H1 (cell line): ENCODE measurements at regions not wholly inside any gene's neighbourhood (a gene's known extent, or its start where the extent isn't known, plus 50 kb on each side); places are given as distances from the start of the nearest gene placed in this dataset.

Source experiments
- CTCF ChIA-PET: fragments of 300-600 bp; sonication (Branson Sonifier 250); formaldehyde crosslinking; loops from one replicate; lab custom pipeline; 2021; ENCODE audit not compliant: partially characterized antibody; lab: Charles Lee
- POLR2A ChIA-PET: fragments of 300-600 bp; sonication (Branson Sonifier 250); formaldehyde crosslinking; loops from one replicate; lab custom pipeline; 2021; ENCODE audit warnings: inconsistent platforms; ENCODE audit not compliant: partially characterized antibody; lab: Charles Lee
- DNase-seq, 2 experiments: peaks; one replicate each; pipeline versions ENCODE4 v3.0.0 to v3.0.0-alpha.2; 2010 to 2022; ENCODE audit warnings: low spot score in 2 of 2, low read depth in 1 of 2, mixed read lengths in 1 of 2
- FAIRE-seq: peaks from 2 replicates; lab custom pipeline; 2011; peaks lifted over from hg19 to GRCh38; lab: Jason Lieb, UNC
- H2AFZ ChIP-seq: 2 replicates; pipeline ENCODE4 v1.8.1; 2012; ENCODE audit warnings: low read length, inconsistent platforms
- H2AK5ac ChIP-seq: 2 replicates; pipeline ENCODE4 v1.6.1; 2013; ENCODE audit warnings: low read depth, low read length
- H2BK120ac ChIP-seq: replicated peaks from 2 replicates; pipeline ENCODE3; 2013; ENCODE audit warnings: low read depth, low read length, inconsistent platforms
- H2BK12ac ChIP-seq: 2 replicates; pipeline ENCODE4 v1.6.1; 2013; ENCODE audit warnings: low read depth, low read length
- H2BK15ac ChIP-seq: 2 replicates; pipeline ENCODE4 v1.6.1; 2013; ENCODE audit warnings: low read length
- H2BK20ac ChIP-seq: 2 replicates; pipeline ENCODE4 v1.6.1; 2013; ENCODE audit warnings: low read length
- H2BK5ac ChIP-seq: 2 replicates; pipeline ENCODE4 v1.6.1; 2013; ENCODE audit warnings: low read depth, low read length
- H3K14ac ChIP-seq: 2 replicates; pipeline ENCODE4 v1.6.1; 2013; ENCODE audit warnings: inconsistent platforms; ENCODE audit not compliant: insufficient read length
- H3K18ac ChIP-seq: 2 replicates; pipeline ENCODE4 v1.6.1; 2013; ENCODE audit warnings: low read length; ENCODE audit errors: extremely low read depth
- H3K23ac ChIP-seq: 2 replicates; pipeline ENCODE4 v1.6.1; 2013; ENCODE audit warnings: inconsistent platforms; ENCODE audit not compliant: insufficient read length
- H3K23me2 ChIP-seq: 2 replicates; pipeline ENCODE4 v1.6.1; 2013; ENCODE audit warnings: low read depth, low read length
- H3K27ac ChIP-seq: 2 replicates; pipeline ENCODE4 v1.6.1; 2011; ENCODE audit warnings: low read depth, low read length, inconsistent platforms
- H3K27me3 ChIP-seq, 4 experiments: replicated peaks in 1 of 4; 1 replicate in 1 of 4; 2 replicates in 3 of 4; pipeline versions ENCODE4 v1.6.1 to v1.8.1; 2011 to 2013; ENCODE audit warnings: low read length in 3 of 4, mild to moderate bottlenecking in 3 of 4, inconsistent platforms in 2 of 4, mixed read lengths in 2 of 4, moderate library complexity in 1 of 4; ENCODE audit not compliant: control insufficient read depth in 3 of 4, insufficient read depth in 3 of 4; ENCODE audit errors: extremely low read depth in 1 of 4
- H3K36me3 ChIP-seq, 4 experiments: 2 replicates each; pipeline versions ENCODE4 v1.6.1 to v1.8.1; 2011 to 2013; ENCODE audit warnings: mild to moderate bottlenecking in 4 of 4, low read length in 3 of 4, moderate library complexity in 2 of 4, control low read depth in 1 of 4, inconsistent platforms in 1 of 4; ENCODE audit not compliant: insufficient read depth in 4 of 4, control insufficient read depth in 2 of 4
- H3K4ac ChIP-seq: replicated peaks from 2 replicates; pipeline ENCODE3; 2013; ENCODE audit warnings: low read length, low read depth, mixed read lengths, inconsistent platforms; ENCODE audit not compliant: insufficient read length
- H3K4me1 ChIP-seq, 4 experiments: replicated peaks in 1 of 4; 1 replicate in 1 of 4; 2 replicates in 3 of 4; pipeline versions ENCODE4 v1.6.1 to v1.8.1; 2011 to 2013; ENCODE audit warnings: low read length in 3 of 4, inconsistent platforms in 2 of 4, mixed read lengths in 1 of 4; ENCODE audit not compliant: insufficient read depth in 4 of 4, control insufficient read depth in 3 of 4
- H3K4me2 ChIP-seq, 2 experiments: 2 replicates each; pipeline versions ENCODE4 v1.6.1 to v1.8.1; 2011 to 2013; ENCODE audit warnings: low read depth in 2 of 2, low read length in 2 of 2, control low read depth in 1 of 2, inconsistent platforms in 1 of 2, mild to moderate bottlenecking in 1 of 2; ENCODE audit not compliant: insufficient read depth in 1 of 2
- H3K4me3 ChIP-seq, 4 experiments: fragments of 200-600, 300-600 bp in 1 of 4; sonication (generic), shearing (Covaris generic), sonication (Bioruptor Twin) in 1 of 4; 2 replicates each; pipeline versions ENCODE4 v1.5.1 to v1.8.1; 2011 to 2016; ENCODE audit warnings: low read length in 4 of 4, low read depth in 3 of 4, control low read depth in 2 of 4, inconsistent platforms in 2 of 4, mild to moderate bottlenecking in 2 of 4, mixed read lengths in 1 of 4, moderate library complexity in 1 of 4; ENCODE audit not compliant: insufficient read depth in 2 of 4; ENCODE audit errors: extremely low read depth in 1 of 4
- H3K56ac ChIP-seq: replicated peaks from 2 replicates; pipeline ENCODE3; 2013; ENCODE audit warnings: low read depth, mild to moderate bottlenecking, mixed read lengths, low read length, inconsistent platforms; ENCODE audit not compliant: insufficient read length
- H3K79me1 ChIP-seq: 2 replicates; pipeline ENCODE4 v1.6.1; 2013; ENCODE audit warnings: low read depth, low read length, control low read depth
- H3K79me2 ChIP-seq, 2 experiments: 2 replicates each; pipeline versions ENCODE4 v1.6.1 to v1.8.1; 2012 to 2013; ENCODE audit warnings: low read length in 2 of 2, mild to moderate bottlenecking in 2 of 2, inconsistent platforms in 1 of 2; ENCODE audit not compliant: insufficient read depth in 2 of 2, control insufficient read depth in 1 of 2
- H3K9ac ChIP-seq, 4 experiments: replicated peaks in 1 of 4; 1 replicate in 1 of 4; 2 replicates in 3 of 4; pipeline versions ENCODE4 v1.6.1 to v1.8.1; 2011 to 2013; ENCODE audit warnings: low read depth in 3 of 4, low read length in 3 of 4, control low read depth in 2 of 4, mild to moderate bottlenecking in 2 of 4, moderate library complexity in 2 of 4, inconsistent platforms in 1 of 4; ENCODE audit errors: extremely low read depth in 1 of 4
- H3K9me3 ChIP-seq, 2 experiments: 2 replicates each; pipeline versions ENCODE4 v1.6.1 to v1.8.1; 2012 to 2013; ENCODE audit warnings: mild to moderate bottlenecking in 2 of 2, moderate library complexity in 2 of 2, control low read depth in 1 of 2, inconsistent platforms in 1 of 2, low read depth in 1 of 2, low read length in 1 of 2, mixed read lengths in 1 of 2; ENCODE audit not compliant: insufficient read depth in 2 of 2
- H4K20me1 ChIP-seq, 2 experiments: replicated peaks in 1 of 2; 2 replicates each; pipeline versions ENCODE3 to v1.8.1; 2011 to 2013; ENCODE audit warnings: inconsistent platforms in 2 of 2, low read length in 2 of 2, mild to moderate bottlenecking in 1 of 2; ENCODE audit not compliant: insufficient read depth in 2 of 2, control insufficient read depth in 1 of 2
- H4K5ac ChIP-seq: 2 replicates; pipeline ENCODE4 v1.6.1; 2013; ENCODE audit warnings: low read length, low read depth, mixed read lengths, inconsistent platforms; ENCODE audit not compliant: insufficient read length
- H4K8ac ChIP-seq: 2 replicates; pipeline ENCODE4 v1.8.0; 2013; ENCODE audit warnings: mild to moderate bottlenecking, moderate library complexity, low read length, inconsistent platforms; ENCODE audit not compliant: insufficient read depth; ENCODE audit errors: extremely low read depth
- H4K91ac ChIP-seq: replicated peaks from 2 replicates; pipeline ENCODE3; 2013; ENCODE audit warnings: low read length, mixed read lengths, inconsistent platforms; ENCODE audit not compliant: insufficient read length
- CHD1 ChIP-seq: IDR thresholded peaks from 2 replicates; pipeline ENCODE4 v1.6.1; 2012; ENCODE audit warnings: low read depth, low read length, improper control_type of control experiment
- CHD2 ChIP-seq: IDR thresholded peaks from 2 replicates; pipeline ENCODE4 v1.6.1; 2012; ENCODE audit warnings: low read length, improper control_type of control experiment
- NRF1 ChIP-seq: IDR thresholded peaks from 2 replicates; pipeline ENCODE4 v1.6.1; 2011; ENCODE audit warnings: mild to moderate bottlenecking, low read depth, low read length, improper control_type of control experiment
- POLR2AphosphoS5 ChIP-seq: IDR thresholded peaks from 2 replicates; pipeline ENCODE4 v1.6.1; 2011; ENCODE audit warnings: low read depth, low read length
- RFX5 ChIP-seq: IDR thresholded peaks from 2 replicates; pipeline ENCODE4 v1.6.1; 2011; ENCODE audit warnings: low read depth, low read length, improper control_type of control experiment, borderline replicate concordance
- SAP30 ChIP-seq: fragments of 300-600 bp; sonication (generic); IDR thresholded peaks from 2 replicates; pipeline ENCODE4 v1.7.1; 2012; ENCODE audit warnings: low read length, moderate library complexity, mild to moderate bottlenecking, inconsistent platforms; ENCODE audit not compliant: insufficient read depth, insufficient replicate concordance
- TAF7 ChIP-seq: optimal IDR thresholded peaks from 2 replicates; pipeline ENCODE3; 2011; ENCODE audit warnings: low read depth, mild to moderate bottlenecking, inconsistent platforms, low read length, moderate library complexity, borderline replicate concordance
- TBP ChIP-seq: IDR thresholded peaks from 2 replicates; pipeline ENCODE4 v1.6.1; 2011; ENCODE audit warnings: low read depth, low read length, improper control_type of control experiment
- TCF12 ChIP-seq: IDR thresholded peaks from 2 replicates; pipeline ENCODE4 v1.6.1; 2011; ENCODE audit warnings: low read depth, mild to moderate bottlenecking, low read length
- ZNF274 ChIP-seq: IDR thresholded peaks from 2 replicates; pipeline ENCODE4 v1.7.0; 2012; ENCODE audit warnings: low read length, borderline replicate concordance; ENCODE audit errors: extremely low read depth
- WGBS, 2 experiments: shearing (Covaris generic) in 1 of 2; methylation state at CpG; one replicate each; pipeline versions ENCODE4 v1.1.6 to v1.1.7; 2013 to 2015; ENCODE audit warnings: low lambda C conversion rate in 2 of 2, mixed read lengths in 2 of 2, inconsistent platforms in 1 of 2, low coverage in 1 of 2, missing lambda C conversion rate in 1 of 2; ENCODE audit not compliant: insufficient replicate concordance in 2 of 2, insufficient coverage in 1 of 2, insufficient read length in 1 of 2; ENCODE audit errors: extremely low coverage in 1 of 2, missing lambda C conversion rate in 1 of 2; 5-methylcytosine and 5-hydroxymethylcytosine counted together

GRCh38 chr4:23171976-23172375 is 479.2 kb downstream of the GBA3 start:
- H3K4me3 ChIP-seq = no peak overlapping the region
- no peak overlapping the region for H2BK5ac ChIP-seq
- no peaks in the 10 kb centered on the region for H3K23me2 ChIP-seq
- no peak for TF ChIP-seq NRF1
- TF ChIP-seq TCF12 = no peak
- no peak for TF ChIP-seq CHD2
- no peak for TF ChIP-seq TAF7
- TF ChIP-seq SAP30 = no peak
- no peak for TF ChIP-seq RFX5
- no peak for TF ChIP-seq POLR2AphosphoS5
- TF ChIP-seq ZNF274 = no peak
- no peak for TF ChIP-seq CHD1
- no peak for TF ChIP-seq TBP
- no peaks in the 10 kb centered on the region for H3K4me1 ChIP-seq
- H3K14ac ChIP-seq = no peak overlapping the region
- H3K23ac ChIP-seq = no peak overlapping the region
- DNase-seq (no peak), FAIRE-seq (no peak)
- H3K79me1 ChIP-seq = no peaks in the 10 kb centered on the region
- WGBS, 2 experiments = 67% methylated on average over 2 of the region's 2 CpGs; no CpG with 5 or more reads in 1 of the 2 experiments
- H3K4ac ChIP-seq = no peak overlapping the region
- no peaks in the 10 kb centered on the region for H4K20me1 ChIP-seq
- H2AFZ ChIP-seq = no peak overlapping the region
- no peak overlapping the region for H4K8ac ChIP-seq
- H2BK15ac ChIP-seq = no peak overlapping the region
- 0 out of 4 replicates have a peak, but pooled peaks cover 0 to 3% of the 10 kb centered on the region in 2 experiments for H3K9me3 ChIP-seq
- H2BK120ac ChIP-seq = no peak overlapping the region
- no peak overlapping the region for H4K5ac ChIP-seq
- ChIA-PET POLR2A (no interaction called here), CTCF (interaction anchor here (1.5 kb wide), 1 partner anchor 35 kb away, joined by 5 read pairs; no protein-coding TSS in a partner anchor)
- H2AK5ac ChIP-seq = no peak overlapping the region
- H3K4me2 ChIP-seq = no peak overlapping the region
- no peak overlapping the region for H3K27ac ChIP-seq
- no peak overlapping the region for H2BK12ac ChIP-seq
- no peak overlapping the region for H2BK20ac ChIP-seq
- H3K9ac ChIP-seq = no peak overlapping the region
- no peak overlapping the region for H3K56ac ChIP-seq
- no peak overlapping the region for H3K18ac ChIP-seq
- H4K91ac ChIP-seq = no peak overlapping the region
- H3K79me2 ChIP-seq = no peaks in the 10 kb centered on the region
- no peaks in the 10 kb centered on the region for H3K36me3 ChIP-seq
- H3K27me3 ChIP-seq = no peaks in the 10 kb centered on the region
